ENCODE measurements at regions not wholly inside any gene's neighbourhood (a gene's known extent, or its start where the extent isn't known, plus 50 kb on each side); places are given as distances from the start of the nearest gene placed in this dataset.
"Not testable (repeated sequence)": the region's sequence is repeated elsewhere in the genome, so short reads cannot be mapped to it uniquely, and the experiment has no call there.

- no peak for TF ChIP-seq CTCF (IDR thresholded peaks at IDR 0.05; ENCODE audit: borderline replicate concordance)
Measured at GRCh38 chr6:101125380-101125971, 244.3 kb upstream of the ASCC3 start.

GRCh38 chr6:101126501-101126900, 245.4 kb upstream of the ASCC3 start:
- TF ChIP-seq CTCF (IDR thresholded peaks at IDR 0.05; ENCODE audit: borderline replicate concordance), result no peak
- Histone ChIP-seq H3K27me3 (ENCODE audit: low read depth) (no peaks in the 10 kb centered on the region), H3K4me1 (no peaks in the 10 kb centered on the region), H3K36me3 (no peaks in the 10 kb centered on the region), H3K9me3 (replicated peaks) (peaks cover 11% of the 10 kb centered on the region), H3K4me3 (no peak overlapping the region), H3K27ac (replicated peaks) (no peak overlapping the region)
- no peak for DNase-seq
- intact Hi-C loops (cut with micrococcal nuclease), result no loop called here

More at GRCh38 chr6:101125380-101125971, 244.3 kb upstream of the ASCC3 start:
- DNase-seq, result no peak
- Histone ChIP-seq H3K27me3 (ENCODE audit: low read depth) (no peaks in the 10 kb centered on the region), H3K4me3 (no peak overlapping the region), H3K4me1 (no peaks in the 10 kb centered on the region), H3K36me3 (no peaks in the 10 kb centered on the region), H3K27ac (replicated peaks) (no peak overlapping the region), H3K9me3 (replicated peaks) (peaks cover 11% of the 10 kb centered on the region)
- intact Hi-C loops (cut with micrococcal nuclease), result no loop called here

- H3K36me3 ChIP-seq, result no peaks in the 10 kb centered on the region
- no peak for DNase-seq
- intact Hi-C loops (cut with micrococcal nuclease), result no loop called here
Measured at GRCh38 chr6:101129851-101130250, 248.7 kb upstream of the ASCC3 start.

GRCh38 chr6:101146389-101146788, 247.1 kb upstream of the GRIK2 start:
- Histone ChIP-seq H3K27ac (replicated peaks) (no peak overlapping the region), H3K9me3 (replicated peaks) (no peaks in the 10 kb centered on the region), H3K4me3 (no peak overlapping the region), H3K36me3 (no peaks in the 10 kb centered on the region), H3K4me1 (no peaks in the 10 kb centered on the region), H3K27me3 (ENCODE audit: low read depth) (no peaks in the 10 kb centered on the region)
- no peak for DNase-seq
- intact Hi-C loops (cut with micrococcal nuclease), result no loop called here
- no peak for TF ChIP-seq CTCF (IDR thresholded peaks at IDR 0.05; ENCODE audit: borderline replicate concordance)

More at GRCh38 chr6:101129851-101130250, 248.7 kb upstream of the ASCC3 start:
- no peak overlapping the region for H3K27ac ChIP-seq (replicated peaks)
- no peak for TF ChIP-seq CTCF (IDR thresholded peaks at IDR 0.05; ENCODE audit: borderline replicate concordance)
- no peaks in the 10 kb centered on the region for H3K4me1 ChIP-seq
- H3K9me3 ChIP-seq (replicated peaks), result peaks cover 11% of the 10 kb centered on the region
- no peaks in the 10 kb centered on the region for H3K27me3 ChIP-seq (ENCODE audit: low read depth)
- H3K4me3 ChIP-seq, result no peak overlapping the region

GRCh38 chr6:101150226-101150625, 243.3 kb upstream of the GRIK2 start:
- intact Hi-C loops (cut with micrococcal nuclease), result no loop called here
- Histone ChIP-seq H3K27me3 (ENCODE audit: low read depth) (no peaks in the 10 kb centered on the region), H3K27ac (replicated peaks) (no peak overlapping the region), H3K4me1 (no peaks in the 10 kb centered on the region), H3K36me3 (no peaks in the 10 kb centered on the region), H3K4me3 (no peak overlapping the region), H3K9me3 (replicated peaks) (no peaks in the 10 kb centered on the region)
- no peak for TF ChIP-seq CTCF (IDR thresholded peaks at IDR 0.05; ENCODE audit: borderline replicate concordance)
- no peak for DNase-seq

- H3K36me3 ChIP-seq; H3K4me1 ChIP-seq; H3K27ac ChIP-seq (replicated peaks); H3K4me3 ChIP-seq; H3K27me3 ChIP-seq (ENCODE audit: low read depth); intact Hi-C loops (cut with micrococcal nuclease); DNase-seq; H3K9me3 ChIP-seq (replicated peaks): not testable (repeated sequence)
Measured at GRCh38 chr6:101157638-101158037, 235.9 kb upstream of the GRIK2 start.
